NCI-H1105 (cell line): ENCODE measurements at regions not wholly inside any gene's neighbourhood (a gene's known extent, or its start where the extent isn't known, plus 50 kb on each side); places are given as distances from the start of the nearest gene placed in this dataset.
A peak's percentile ranks its signal among the peaks of the same experiment; 100 is the strongest.

ENCODE experiments used
- DNase-seq: peaks from one replicate; lab custom pipeline; 2025; lab: John Stamatoyannopoulos, UW

DNA sequence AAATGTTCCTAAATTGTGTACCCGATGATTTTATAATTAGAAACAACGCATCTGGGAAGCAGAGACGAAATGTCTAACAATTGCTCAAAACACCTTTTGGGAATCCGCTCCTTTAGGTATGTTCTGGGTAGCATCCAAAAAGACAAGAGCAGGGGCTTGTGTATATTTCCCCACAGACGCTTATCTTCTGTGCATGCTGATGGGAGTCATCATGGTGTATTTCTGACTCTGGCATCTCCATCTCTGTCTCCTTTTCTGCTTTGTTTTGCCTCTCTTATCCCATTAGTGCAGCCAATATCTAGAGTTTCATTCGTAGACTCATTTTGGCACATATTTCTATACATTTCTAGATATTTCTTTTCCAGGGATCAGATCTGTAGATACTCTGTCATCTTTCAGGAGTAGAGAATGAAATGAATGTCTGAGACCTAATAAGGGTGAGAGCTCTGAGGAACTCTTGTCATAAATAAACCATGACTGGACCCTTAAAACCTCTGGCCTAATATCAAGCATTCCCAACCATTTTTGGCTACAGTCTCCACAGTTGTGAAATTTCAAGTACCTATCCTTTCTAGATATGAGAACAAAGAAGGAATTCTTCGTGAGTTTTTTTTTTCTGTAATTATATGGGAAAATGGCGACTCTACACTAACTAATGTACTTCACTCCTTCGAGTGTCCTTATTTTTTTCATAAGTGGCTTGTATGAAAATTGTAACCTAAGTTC, 508.2 kb downstream of the ACTL7B start:
- DNase-seq, result no peak

DNA sequence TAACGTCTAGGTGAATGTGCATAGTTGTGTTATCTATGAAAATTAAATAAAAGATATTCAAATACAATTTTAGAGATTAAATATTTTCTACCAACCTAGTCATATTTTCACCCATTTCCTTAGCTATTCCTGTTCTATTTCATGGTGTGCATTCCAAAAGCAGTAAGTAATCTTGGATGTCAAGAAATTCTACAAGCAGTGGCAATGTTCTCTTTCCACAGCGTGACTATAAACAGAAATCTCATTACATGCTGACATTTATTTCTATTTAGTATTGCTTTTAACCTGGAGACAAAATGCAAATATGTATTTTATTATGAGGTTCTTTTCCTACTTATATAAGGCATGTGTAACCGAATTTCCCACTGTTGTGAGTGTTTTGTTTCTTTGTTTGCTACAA, 510.0 kb downstream of the ACTL7B start:
- DNase-seq, result no peak

- no peak for DNase-seq
Measured at GRCh38 chr9:108339251-108339650, 516.5 kb downstream of the ACTL7B start.

DNA sequence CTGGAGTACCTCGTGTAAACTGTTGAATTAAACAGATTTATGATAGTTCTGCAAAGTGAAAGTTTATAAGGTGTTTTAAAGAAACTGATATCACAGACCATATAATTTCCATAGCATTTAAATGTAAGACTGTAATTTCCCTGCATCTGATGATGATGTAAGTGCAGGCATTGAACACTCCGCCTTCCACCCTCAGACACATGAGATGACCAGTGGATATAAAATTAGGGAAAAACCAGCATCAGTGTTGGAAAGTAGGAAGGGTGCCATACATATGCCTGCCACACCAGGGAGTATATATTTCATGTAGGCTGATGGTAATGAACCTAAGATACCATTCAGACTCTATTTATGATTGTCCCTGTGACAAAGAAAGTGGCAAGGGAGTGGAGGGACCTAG, 519.2 kb downstream of the ACTL7B start:
- DNase-seq, result no peak

DNA sequence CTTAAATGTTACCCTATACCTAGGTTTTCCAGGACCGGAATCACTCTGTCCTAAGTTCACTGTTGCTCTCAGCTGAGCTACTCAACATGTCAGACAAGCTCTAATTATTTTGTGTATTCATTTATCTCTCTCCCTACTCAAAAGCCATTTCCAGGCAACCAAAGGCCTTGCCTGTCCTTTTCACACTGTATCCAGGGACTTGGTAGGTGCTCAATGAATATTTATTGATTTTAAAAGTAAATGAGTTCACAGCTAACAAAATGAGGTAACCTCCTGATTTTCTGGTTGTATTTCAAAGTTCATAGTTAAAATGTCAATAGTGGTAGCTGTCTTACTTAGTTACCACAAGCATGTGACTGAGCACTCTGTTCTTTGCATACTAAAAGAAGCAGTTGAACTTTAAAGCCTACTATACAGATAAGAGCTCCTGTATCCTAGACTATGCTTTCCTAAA, 522.2 kb downstream of the ACTL7B start:
- no peak for DNase-seq

DNA sequence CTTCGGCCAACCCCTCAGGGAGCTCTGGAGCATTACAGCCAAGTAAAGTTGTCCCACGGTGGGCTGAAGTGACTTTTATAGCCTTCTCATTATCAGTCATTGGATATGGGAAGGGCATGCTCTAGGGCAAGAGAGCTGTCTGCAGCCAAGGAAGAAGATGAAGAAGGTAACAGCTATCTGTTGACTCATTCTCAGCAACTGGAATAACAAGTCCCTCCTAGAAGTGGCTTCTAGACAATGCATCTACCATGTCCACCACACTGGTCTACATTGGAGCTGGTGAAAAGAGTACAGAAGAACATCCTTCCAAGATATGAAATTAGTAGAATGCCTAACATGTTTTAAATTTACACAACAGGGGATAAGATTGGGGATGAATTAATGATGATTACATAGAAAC, 524.2 kb downstream of the ACTL7B start:
- no peak for DNase-seq

- DNase-seq, result no peak
Measured at GRCh38 chr9:108325406-108325805, 530.4 kb downstream of the ACTL7B start.

DNA sequence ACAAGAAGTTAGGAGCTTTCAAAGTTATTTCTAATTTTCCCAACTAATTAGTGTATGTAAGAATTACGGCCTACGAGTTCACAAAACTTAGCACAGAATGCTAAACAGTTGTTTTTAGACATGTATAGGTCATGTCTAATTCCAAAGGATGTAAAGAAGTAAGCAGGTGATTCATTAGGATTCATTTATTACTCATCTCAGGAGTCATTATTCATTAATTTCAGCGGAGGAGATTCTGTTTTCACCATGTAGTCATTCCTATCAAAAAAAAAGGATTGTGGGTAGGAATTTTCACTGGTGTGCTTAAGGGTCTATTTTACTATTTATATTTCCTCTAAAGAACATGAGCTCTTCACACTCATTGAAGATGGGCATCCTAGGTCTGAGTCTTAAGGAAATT, 532.2 kb downstream of the ACTL7B start:
- DNase-seq, result no peak

DNA sequence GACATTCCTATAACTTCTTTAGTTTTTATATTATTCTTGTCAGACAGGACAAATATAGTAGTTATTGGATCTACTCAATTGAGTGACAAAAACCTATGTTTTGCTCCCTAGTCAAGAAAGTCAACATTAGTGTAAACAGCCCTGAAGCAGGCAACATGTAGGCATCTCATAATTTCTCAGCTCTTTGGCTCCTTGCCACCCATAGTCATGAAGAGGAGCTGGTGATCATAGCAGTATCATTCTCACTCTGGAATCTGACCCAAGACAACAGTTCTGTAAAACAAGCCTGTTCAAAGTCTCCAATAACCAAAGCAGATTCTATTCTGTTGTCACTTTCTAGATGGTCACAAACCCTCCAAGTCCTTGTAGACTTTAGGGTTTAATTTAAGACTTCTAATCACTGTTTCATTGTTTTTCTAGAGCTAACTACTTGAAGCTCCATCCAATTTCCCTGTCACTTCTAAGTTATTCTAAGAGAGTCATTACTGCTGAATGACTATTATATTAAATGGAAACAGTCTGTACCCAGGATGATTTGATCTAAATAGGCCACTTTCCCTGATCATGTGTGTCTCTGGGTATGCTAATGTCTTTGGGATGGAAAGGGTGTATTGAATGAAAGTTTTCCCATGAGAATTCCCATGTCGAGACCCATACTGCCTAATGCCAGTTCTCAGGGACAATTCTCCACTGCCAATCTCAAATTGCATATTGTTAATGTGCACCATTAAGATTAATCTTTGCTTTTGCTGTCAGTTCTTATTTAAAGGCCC, 533.3 kb downstream of the ACTL7B start:
- peak; percentile 11 for DNase-seq

DNA sequence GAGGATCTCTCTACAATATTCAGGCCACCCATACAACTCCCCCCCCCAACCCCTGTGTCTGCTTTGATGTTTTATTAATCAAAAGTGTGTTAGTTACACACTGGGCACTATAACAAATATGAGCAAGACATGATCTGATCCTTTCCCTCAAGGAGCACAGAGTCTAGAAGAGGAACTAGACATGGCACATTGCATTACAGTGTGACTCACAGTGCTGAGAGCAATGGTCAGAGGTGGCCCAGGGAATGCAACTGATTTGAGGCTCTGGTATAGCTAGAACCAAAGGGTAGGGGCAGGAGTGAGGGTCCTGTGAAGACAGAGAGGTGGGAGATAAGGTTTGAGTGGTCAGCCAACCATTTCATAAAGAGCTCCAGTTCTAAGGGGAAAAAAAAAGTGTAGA, 539.2 kb downstream of the ACTL7B start:
- no peak for DNase-seq

GRCh38 chr9:108316066-108316465, 539.7 kb downstream of the ACTL7B start:
- DNase-seq, result no peak

DNA sequence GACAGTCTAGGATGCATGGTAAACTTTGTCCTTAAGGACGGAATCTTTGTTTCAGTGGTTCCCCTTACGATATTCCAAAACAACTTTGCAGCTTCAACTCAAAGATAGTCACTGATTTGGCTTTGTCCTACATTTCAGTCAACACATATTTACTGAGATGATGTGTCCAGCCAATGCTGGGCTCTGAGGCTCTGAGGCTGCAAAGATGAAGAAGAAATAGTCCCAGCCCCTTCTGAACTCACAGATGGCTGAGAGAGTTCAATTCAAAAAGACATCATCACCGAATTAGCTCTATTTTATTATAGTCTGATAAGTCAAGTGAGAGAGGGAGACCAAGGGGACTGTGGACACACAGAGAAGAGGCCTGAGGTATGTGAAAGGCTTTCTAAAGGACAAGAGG, 544.0 kb downstream of the ACTL7B start:
- no peak for DNase-seq

GRCh38 chr9:108310202-108310601, 545.6 kb downstream of the ACTL7B start:
- no peak for DNase-seq

GRCh38 chr9:108300306-108301287, 555.2 kb downstream of the ACTL7B start:
- DNase-seq, result no peak

GRCh38 chr9:108297073-108297472, 558.7 kb downstream of the ACTL7B start:
- DNase-seq, result no peak

DNA sequence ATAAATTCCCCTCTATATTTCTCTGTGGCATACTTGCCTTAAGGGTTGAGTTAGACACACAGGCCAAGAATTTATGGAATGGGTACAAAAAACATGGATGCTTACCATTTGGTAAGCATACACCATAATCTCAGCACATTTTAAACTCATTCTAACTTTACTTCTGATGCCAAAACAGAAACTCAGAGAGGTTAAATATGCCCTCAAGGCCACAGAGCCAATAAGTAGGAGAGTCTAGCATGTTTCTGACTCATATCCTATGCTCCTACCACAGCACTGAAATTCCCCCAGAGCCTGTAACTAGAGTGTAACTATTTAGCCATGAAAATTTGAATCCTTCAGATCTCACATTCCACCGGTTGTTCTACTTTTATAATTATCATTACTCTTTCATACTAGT, 559.7 kb downstream of the ACTL7B start:
- DNase-seq, result no peak

DNA sequence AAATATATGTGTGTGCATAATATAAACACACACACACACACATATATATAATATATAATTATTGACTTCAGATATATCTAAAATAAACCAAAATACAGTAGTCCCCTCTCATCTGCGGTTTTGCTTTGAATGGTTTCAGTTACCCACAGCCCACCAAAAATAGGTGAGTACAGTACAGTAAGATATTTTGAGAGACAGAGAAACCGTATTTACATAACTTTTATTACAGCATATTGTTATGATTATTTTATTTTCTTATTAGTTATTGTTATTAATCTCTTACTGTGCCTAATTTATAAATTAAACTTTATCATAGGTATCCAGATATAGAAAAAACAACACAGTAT, 564.2 kb downstream of the ACTL7B start:
- DNase-seq, result no peak

- no peak for DNase-seq
Measured at GRCh38 chr9:108290839-108291585, 564.8 kb downstream of the ACTL7B start.

DNA sequence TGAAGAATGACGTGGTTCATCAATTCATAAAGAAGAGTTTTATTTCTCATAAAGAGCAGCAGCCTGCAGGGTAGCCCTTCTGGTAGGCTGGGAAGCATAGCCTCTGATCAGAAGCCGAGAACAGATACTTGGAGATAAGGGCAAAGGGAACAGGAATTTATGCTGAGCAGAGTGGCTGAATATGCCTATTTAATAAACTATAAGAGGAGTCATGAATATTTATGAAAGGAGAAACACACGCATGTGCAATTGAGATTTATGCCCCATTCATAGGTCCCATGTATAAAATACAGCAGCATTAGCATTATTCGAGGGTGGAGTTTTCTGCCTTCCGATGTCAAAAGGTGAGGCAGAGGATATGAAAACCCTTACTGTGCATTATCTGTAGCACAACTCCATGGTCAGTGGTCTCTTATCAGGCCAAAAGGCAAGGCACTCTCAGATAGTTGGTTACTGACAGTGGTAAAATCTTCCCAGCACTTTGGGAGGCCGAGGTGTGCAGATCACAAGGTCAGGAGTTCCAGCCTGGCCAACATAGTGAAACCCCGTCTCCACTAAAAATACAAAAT, 569.1 kb downstream of the ACTL7B start:
- DNase-seq, result no peak

DNA sequence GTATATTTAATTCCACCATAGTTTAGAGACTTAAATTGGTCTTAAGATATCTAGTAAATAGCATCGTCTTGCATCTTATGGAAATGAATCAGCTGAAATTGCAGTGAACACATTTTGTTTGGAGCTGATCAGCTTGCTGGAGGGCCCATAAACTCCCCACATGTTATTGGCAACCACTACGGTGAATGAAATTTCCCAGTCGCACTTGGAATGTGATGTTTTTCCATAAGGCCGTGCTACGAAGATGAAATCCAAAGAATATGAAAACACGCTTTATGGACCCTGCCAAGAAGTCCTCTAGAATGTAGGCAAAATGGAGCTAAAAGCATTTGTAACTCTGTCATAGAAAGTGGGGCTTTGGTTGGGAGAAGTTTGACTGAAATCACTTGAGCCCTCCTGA, 572.1 kb downstream of the ACTL7B start:
- no peak for DNase-seq

DNA sequence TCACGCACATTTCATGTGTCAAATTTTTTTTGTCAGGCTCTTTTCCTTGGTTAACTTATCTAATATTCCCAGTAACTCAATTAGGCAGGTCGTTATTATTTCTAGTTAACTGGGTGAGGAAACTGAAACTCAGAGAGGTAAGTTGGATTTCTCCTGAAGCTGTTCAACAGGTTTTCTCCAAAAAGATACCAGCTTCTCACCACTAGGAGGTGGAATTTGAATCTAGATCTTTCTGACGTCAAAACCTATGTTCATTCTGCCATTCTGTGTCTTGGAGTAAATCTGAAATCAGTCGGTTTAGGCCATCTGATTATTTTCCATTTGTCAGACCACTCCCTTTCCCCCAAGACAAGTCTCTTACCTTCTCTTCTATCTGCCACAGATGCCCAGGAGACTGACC, 572.9 kb downstream of the ACTL7B start:
- DNase-seq, result no peak
